Gastrocnemius medialis (tissue), 4 donors: ENCODE measurements at regions not wholly inside any gene's neighbourhood (a gene's known extent, or its start where the extent isn't known, plus 50 kb on each side); places are given as distances from the start of the nearest gene placed in this dataset.
"Not testable (repeated sequence)": the region's sequence is repeated elsewhere in the genome, so short reads cannot be mapped to it uniquely, and the experiment has no call there.

Experiments used
- ATAC-seq, 2 donors: fragments of 150-250 bp; one replicate each; pipeline ENCODE4 v1.9.1; 2016
- DNase-seq, 2 donors: peaks; one replicate each; pipeline ENCODE4 v3.0.0-alpha.2; 2019
- H3K27ac ChIP-seq, 4 donors: fragments of 200-600 bp; sonication (generic); 1 replicate in 1 of 4; 2 replicates in 3 of 4; pipeline ENCODE4 v1.5.1; 2016 to 2018; ENCODE audit warnings: mild to moderate bottlenecking in 2 of 4, moderate library complexity in 1 of 4
- H3K27me3 ChIP-seq, 3 donors: fragments of 200-600 bp; sonication (generic) in 2 of 3; 1 replicate in 1 of 3; 2 replicates in 2 of 3; pipeline versions ENCODE4 v1.5.1 to v1.6.0; 2016 to 2019; ENCODE audit warnings: mild to moderate bottlenecking in 1 of 3, moderate library complexity in 1 of 3
- H3K36me3 ChIP-seq, 2 donors: fragments of 200-600 bp; sonication (generic) in 1 of 2; one replicate each; pipeline ENCODE4 v1.5.1; 2017 to 2018
- H3K4me1 ChIP-seq, 2 donors: fragments of 200-600 bp; sonication (generic) in 1 of 2; one replicate each; pipeline ENCODE4 v1.5.1; 2016 to 2017; ENCODE audit warnings: mild to moderate bottlenecking in 2 of 2
- H3K4me3 ChIP-seq, 4 donors: fragments of 200-600 bp; sonication (generic) in 3 of 4; 1 replicate in 1 of 4; 2 replicates in 3 of 4; pipeline ENCODE4 v1.5.1; 2016 to 2019; ENCODE audit warnings: mild to moderate bottlenecking in 2 of 4
- H3K9me3 ChIP-seq, 3 donors: fragments of 200-600 bp; sonication (generic) in 2 of 3; 1 replicate in 1 of 3; 2 replicates in 2 of 3; pipeline ENCODE4 v1.5.1; 2016 to 2019
- in situ Hi-C, 4 donors: fragments of 200-750 bp; cut with MboI; loops; one replicate each; pipeline versions ENCODE4 v1.15.0 to v1.8.0; 2017; ENCODE audit warnings: low sequenced_read_pairs in 4 of 4
- intact Hi-C: fragments of 100-400 bp; cut with DNase I; formaldehyde crosslinking; loops from one replicate; pipeline ENCODE4 v1.15.1; 2023; ENCODE audit warnings: low total_unique reads

- H3K4me1 ChIP-seq, DNase-seq, ATAC-seq, H3K4me3 ChIP-seq, H3K9me3 ChIP-seq, in situ Hi-C loops, intact Hi-C loops, H3K27me3 ChIP-seq, H3K36me3 ChIP-seq, H3K27ac ChIP-seq: not testable (repeated sequence)
These were observed 178.5 kb downstream of the SPATA31A1 start for GRCh38 chr9:39533763-39534548.

GRCh38 chr9:39534897-39535296 is 179.4 kb downstream of the SPATA31A1 start:
- H3K9me3 ChIP-seq, H3K4me3 ChIP-seq, DNase-seq, H3K4me1 ChIP-seq, ATAC-seq, H3K36me3 ChIP-seq, intact Hi-C loops, H3K27ac ChIP-seq, H3K27me3 ChIP-seq, in situ Hi-C loops: not testable (repeated sequence)

- H3K4me3 ChIP-seq, DNase-seq, H3K27ac ChIP-seq, H3K36me3 ChIP-seq, in situ Hi-C loops, intact Hi-C loops, H3K27me3 ChIP-seq, ATAC-seq, H3K4me1 ChIP-seq, H3K9me3 ChIP-seq: not testable (repeated sequence)
These were observed 186.7 kb downstream of the SPATA31A1 start for GRCh38 chr9:39542157-39542556.

GRCh38 chr9:39545079-39545478 is 189.6 kb downstream of the SPATA31A1 start:
- intact Hi-C loops, H3K27ac ChIP-seq, H3K36me3 ChIP-seq, H3K27me3 ChIP-seq, in situ Hi-C loops, H3K4me1 ChIP-seq, H3K9me3 ChIP-seq, H3K4me3 ChIP-seq, DNase-seq, ATAC-seq: not testable (repeated sequence)

- DNase-seq, H3K27me3 ChIP-seq, H3K4me1 ChIP-seq, H3K27ac ChIP-seq, intact Hi-C loops, H3K36me3 ChIP-seq, H3K9me3 ChIP-seq, H3K4me3 ChIP-seq, ATAC-seq, in situ Hi-C loops: not testable (repeated sequence)
These were observed 195.1 kb downstream of the SPATA31A1 start for GRCh38 chr9:39550573-39550972.

GRCh38 chr9:39551544-39551943 is 196.1 kb downstream of the SPATA31A1 start:
- ATAC-seq, H3K4me3 ChIP-seq, H3K9me3 ChIP-seq, H3K27me3 ChIP-seq, DNase-seq, intact Hi-C loops, in situ Hi-C loops, H3K36me3 ChIP-seq, H3K27ac ChIP-seq, H3K4me1 ChIP-seq: not testable (repeated sequence)

- in situ Hi-C loops, DNase-seq, H3K36me3 ChIP-seq, H3K27me3 ChIP-seq, H3K27ac ChIP-seq, H3K9me3 ChIP-seq, intact Hi-C loops, H3K4me1 ChIP-seq, H3K4me3 ChIP-seq, ATAC-seq: not testable (repeated sequence)
These were observed 196.9 kb downstream of the SPATA31A1 start for GRCh38 chr9:39552242-39552881.

GRCh38 chr9:39554352-39554751 is 198.9 kb downstream of the SPATA31A1 start:
- intact Hi-C loops, result not testable (repeated sequence)

GRCh38 chr9:39559384-39559783 is 203.9 kb downstream of the SPATA31A1 start:
- in situ Hi-C loops, intact Hi-C loops, H3K4me3 ChIP-seq, H3K27me3 ChIP-seq, DNase-seq, ATAC-seq, H3K9me3 ChIP-seq, H3K4me1 ChIP-seq, H3K36me3 ChIP-seq, H3K27ac ChIP-seq: not testable (repeated sequence)

More at GRCh38 chr9:39554352-39554751, 198.9 kb downstream of the SPATA31A1 start:
- H3K9me3 ChIP-seq, H3K4me3 ChIP-seq, DNase-seq, in situ Hi-C loops, H3K27ac ChIP-seq, ATAC-seq, H3K4me1 ChIP-seq, H3K36me3 ChIP-seq, H3K27me3 ChIP-seq: not testable (repeated sequence)

- intact Hi-C loops, in situ Hi-C loops, ATAC-seq, H3K27me3 ChIP-seq, H3K27ac ChIP-seq, H3K4me1 ChIP-seq, H3K36me3 ChIP-seq, H3K9me3 ChIP-seq, DNase-seq, H3K4me3 ChIP-seq: not testable (repeated sequence)
These were observed 211.3 kb downstream of the SPATA31A1 start for GRCh38 chr9:39566782-39567181.

GRCh38 chr9:39567396-39567795 is 211.9 kb downstream of the SPATA31A1 start:
- H3K9me3 ChIP-seq, DNase-seq, H3K4me1 ChIP-seq, in situ Hi-C loops, H3K4me3 ChIP-seq, ATAC-seq, H3K36me3 ChIP-seq, H3K27me3 ChIP-seq, H3K27ac ChIP-seq, intact Hi-C loops: not testable (repeated sequence)

GRCh38 chr9:39568900-39569299 is 213.4 kb downstream of the SPATA31A1 start:
- H3K4me1 ChIP-seq, intact Hi-C loops, ATAC-seq, H3K27ac ChIP-seq, in situ Hi-C loops, H3K36me3 ChIP-seq, DNase-seq, H3K9me3 ChIP-seq, H3K27me3 ChIP-seq, H3K4me3 ChIP-seq: not testable (repeated sequence)
